ENCODE measurements at regions not wholly inside any gene's neighbourhood (a gene's known extent, or its start where the extent isn't known, plus 50 kb on each side); places are given as distances from the start of the nearest gene placed in this dataset.
A peak's percentile ranks its signal among the peaks of the same experiment; 100 is the strongest.
"Not testable (repeated sequence)": the region's sequence is repeated elsewhere in the genome, so short reads cannot be mapped to it uniquely, and the experiment has no call there.

DNA sequence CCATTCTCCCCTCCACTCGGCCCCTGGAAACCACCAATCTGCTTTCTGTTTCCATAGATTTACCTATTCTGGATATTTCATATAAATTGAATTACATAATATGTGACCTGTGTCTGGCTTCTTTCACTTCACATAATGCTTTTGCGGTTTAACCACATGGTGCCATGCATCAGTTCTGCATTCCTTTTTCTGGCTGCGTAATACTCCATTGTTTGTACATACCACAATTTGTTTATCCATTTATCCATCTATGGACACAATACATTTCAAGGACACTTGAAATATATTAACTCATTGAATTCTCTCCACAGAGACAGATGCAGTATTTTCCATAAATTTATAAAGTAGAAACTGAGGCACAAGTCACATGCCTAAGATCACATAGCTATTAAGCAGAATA is 110.3 kb upstream of the ETV6 start:
- no peak for DNase-seq (ENCODE audit: low read depth)

DNA sequence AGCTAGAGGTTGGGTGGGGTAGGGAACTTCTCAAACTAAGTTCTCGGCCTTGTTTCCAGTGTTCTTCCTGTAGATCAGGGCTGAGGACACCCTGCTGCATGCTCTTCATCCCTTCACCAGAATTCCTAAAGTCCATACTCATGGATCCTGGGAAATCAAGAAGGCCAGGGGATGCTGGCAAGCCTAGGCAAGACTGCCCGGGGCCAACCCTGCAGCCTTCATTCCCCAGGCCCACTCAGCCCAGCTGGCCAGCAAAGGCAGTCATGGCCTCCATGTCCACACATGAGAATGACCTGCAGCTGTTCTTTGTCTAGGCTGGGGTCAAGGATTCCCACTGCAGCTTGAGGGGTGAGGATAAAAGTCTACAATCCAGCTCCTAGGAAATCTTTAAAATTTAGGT is 109.3 kb upstream of the ETV6 start:
- DNase-seq (ENCODE audit: low read depth), result no peak

DNA sequence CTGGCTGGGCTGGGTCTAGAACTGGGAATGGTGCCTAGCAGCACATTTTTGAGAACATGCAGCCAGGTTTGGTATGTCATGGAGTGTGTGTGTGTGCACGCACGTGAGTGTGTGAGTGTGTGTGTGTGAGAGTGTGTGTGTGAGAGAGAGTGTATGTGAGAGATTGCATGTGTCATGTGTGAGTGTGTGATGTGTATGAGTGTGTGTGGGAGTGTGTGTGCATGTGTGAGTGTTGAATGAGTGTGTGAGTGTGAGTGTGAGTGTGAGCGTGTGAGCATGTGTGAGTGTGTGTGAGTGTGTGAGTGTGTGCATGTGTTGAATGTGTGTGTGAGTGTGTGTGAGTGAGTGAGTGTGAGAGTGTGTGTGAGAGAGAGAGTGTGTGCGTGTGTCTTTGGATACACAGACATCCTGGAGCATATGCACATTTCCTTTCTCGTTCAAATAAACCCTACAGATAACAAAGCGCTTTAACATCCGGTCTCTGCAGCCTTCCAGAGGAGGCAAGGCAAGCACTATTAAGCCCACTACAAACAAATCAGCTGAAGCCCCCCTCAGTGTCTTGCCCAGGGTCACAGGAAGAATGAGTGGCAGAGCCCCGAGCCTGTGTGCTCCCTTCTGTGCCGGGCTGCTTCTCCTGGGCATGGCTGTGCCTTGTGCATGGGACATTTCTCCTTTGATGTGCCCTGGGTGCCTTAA is 108.7 kb upstream of the ETV6 start:
- no peak for DNase-seq (ENCODE audit: low read depth)

DNA sequence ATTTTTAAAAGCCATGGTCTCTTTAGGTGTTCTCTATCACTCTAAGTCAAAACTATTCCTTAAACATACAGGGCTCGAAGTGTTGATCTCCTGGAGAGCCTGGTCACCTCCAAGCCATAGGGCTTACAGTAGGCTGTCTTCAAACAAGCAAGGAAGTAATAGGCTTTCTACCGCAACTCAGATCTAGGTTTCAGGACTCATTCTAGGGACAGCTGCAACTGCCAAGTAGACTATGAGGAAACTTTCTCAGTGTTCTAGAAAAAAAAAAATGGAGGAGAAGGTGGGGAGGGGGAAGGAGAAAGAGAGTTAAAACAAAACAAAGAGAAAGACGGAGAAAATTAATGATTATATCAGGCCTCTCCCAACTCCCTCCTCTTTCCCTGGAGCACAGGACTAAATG is 106.9 kb upstream of the ETV6 start:
- DNase-seq (ENCODE audit: low read depth), result no peak

DNA sequence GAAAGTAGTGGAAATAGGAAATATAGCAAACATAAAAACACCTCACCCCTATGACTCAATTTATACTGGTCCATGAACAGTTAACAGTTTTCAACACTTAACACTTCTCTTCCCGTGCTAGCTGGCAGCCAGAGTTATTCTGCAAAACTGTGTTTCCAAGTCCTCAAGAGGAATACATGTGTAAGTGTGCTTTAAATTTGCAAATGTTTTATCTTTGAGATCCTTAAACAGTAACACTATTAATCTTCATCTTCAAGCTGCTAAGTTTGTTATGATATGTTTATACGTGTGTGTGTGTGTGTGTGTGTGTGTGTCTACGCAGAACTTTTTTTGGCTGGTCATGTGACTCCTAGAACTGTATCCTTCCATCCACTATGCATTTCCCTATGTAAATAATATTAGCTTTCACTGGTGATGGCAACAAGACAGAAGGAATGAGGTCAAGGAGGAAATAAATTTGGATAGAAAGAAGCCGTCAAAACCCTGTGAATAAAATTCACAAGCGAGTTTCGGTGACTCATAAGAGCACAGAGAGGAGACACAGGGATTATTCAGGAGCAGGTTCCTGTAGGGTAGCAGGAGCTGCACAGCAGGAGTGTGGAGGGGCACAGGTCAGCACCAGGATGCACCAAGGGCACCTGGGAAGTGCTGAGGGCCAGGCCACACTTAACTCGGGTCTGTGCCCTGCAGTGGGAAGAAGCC is 105.9 kb upstream of the ETV6 start:
- no peak for DNase-seq (ENCODE audit: low read depth)

DNA sequence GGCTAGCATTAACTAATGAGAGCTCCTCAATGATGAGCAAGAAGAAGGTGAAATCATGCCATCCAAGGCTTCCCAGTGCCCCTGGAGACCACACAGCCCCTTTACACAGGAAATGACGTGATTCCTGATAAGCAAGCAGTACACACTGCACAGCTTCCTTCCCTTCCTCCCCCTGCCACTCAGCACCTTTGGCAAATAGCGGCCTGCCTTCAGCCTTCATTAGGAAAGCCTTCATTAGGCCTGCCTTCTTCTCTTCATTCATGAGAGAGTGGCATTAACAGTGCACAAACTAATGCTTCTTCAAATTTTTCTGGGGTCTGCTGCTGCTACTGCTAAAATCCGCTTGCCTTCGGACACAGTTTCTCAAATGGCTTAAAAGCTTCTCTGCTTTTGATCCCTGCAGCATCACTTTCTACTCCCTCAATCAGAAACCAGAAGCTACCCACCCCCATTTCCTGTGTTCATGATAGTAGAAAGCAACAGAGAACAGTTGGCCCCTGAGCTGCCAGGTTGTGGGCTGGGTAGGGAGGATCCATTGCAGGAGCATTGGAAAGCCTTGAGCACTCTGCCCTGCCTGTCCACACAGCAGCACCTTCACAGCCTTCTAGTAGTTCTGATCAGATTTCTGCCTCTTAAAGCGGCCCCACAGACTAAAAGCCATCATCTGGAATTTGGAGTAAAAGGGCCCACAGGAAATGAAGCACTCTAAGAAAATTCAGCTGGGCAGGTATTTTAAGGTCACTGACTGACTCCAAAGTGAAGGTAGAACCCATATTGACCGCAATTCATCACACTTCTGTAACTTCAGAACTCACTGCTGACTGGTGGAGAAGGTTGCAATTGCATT is 103.8 kb upstream of the ETV6 start:
- no peak for DNase-seq (ENCODE audit: low read depth)

DNA sequence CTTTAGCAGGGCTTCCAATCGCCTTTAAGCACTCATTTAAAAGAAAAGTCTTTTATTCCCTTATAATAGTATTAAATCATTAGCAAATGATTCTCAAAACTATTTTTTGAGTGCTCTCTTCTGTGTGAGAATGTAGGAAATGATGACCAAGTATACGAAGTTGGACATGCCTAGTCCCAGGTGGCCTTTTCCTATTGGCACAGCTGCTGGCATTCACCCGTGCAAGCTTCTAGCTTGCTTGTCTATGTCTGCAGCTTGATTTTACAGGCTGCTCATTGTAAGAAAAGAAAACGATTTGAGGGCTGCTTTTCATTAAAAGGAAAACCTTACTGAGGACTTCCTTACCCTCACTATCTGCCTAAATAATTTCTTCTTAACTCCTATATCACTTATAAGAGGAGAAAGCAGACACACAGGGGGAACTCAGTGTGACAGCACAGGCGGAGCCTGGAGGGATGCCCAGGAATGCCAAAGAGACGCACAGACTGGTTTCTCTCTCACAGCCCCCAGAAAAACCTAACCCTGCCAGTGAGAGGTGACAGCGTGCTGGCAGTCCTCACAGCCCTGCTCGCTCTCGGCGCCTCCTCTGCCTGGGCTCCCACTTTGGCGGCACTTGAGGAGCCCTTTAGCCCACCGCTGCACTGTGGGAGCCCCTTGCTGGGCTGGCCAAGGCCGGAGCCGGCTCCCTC is 102.7 kb upstream of the ETV6 start:
- not testable (repeated sequence) for DNase-seq (ENCODE audit: low read depth)

DNA sequence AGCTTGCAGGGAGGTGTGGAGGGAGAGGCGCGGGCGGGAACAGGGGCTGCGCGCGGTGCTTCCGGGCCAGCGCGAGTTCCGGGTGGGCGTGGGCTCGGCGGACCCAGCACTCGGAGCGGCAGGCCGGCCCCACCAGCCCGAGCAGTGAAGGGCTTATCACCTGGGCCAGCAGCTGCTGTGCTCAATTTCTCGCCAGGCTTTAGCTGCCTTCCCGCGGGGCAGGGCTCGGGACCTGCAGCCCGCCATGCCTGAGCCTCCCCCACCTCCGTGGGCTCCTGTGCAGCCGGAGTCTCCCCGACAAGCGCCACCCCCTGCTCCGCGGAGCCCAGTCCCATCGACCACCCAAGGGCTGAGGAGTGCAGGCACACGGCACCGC is 102.2 kb upstream of the ETV6 start:
- DNase-seq (ENCODE audit: low read depth), result not testable (repeated sequence)

DNA sequence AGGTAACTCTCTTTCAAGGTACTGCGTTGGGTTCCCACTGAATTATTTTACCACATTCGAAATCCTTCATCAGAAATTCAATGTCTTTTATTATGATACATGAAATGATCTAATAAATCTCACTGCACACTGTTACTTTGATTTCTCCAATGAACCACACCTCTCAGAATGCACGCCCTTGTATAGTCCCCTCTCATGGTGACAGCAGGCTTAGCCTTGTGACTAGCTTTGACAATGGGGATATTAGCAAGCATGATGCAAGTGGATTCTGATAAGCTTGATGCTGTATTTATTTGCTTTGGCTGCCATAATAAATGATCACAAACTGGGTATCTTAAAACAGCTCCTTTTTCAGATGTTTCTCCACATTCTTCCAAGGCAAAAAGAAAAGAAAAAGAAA is 100.4 kb upstream of the ETV6 start:
- no peak for DNase-seq (ENCODE audit: low read depth)

DNA sequence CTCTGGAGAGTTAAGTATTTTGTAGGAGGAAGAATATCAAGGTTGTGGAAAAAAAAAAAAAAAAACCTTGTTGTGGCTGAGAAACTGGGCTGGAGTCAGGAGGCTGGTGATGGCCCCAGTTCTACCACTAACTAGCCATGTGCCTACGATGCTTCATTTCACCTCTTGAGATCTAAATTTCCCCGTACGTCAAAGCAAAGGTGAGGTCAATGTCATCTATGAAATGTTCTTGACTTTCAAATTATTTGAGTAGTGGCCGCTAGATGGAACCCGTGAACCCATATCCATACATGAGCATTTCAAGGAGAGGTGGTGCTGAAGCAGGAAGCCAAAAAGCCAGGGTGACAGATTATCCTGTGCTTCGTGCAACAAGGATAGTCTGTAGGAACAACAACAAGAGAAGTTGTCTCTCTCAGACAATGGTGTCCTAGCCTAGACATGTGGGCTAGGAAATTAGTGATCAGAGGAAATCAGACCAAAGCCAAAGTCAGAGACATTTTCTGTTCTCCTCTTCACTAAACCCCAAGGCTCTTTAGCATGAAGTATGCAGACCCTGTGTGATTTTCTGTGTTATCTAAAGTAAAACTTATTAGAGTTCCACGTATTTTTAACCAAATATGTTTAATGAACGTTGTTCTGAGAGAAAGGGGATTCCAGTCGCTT is 95.5 kb upstream of the ETV6 start:
- peak; percentile 55 for DNase-seq (ENCODE audit: low read depth)

DNA sequence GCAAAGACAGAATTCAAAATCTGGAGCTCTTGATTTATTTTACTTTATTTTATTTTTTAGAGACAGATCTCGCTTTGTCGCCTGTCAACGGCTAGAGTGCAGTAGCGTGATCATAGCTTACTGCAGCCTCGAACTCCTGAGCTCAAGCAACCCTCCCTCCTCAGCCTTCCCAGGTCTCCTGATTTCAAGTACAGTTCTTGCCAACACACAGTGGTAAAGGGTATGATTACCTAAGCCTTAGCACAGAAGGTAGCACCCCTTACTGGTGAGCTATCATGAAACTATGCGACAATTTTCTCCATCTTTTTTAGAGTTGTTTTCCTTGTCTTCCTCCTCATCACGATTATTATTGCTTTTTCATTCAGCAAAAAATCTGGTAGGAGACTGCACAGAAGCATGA is 94.3 kb upstream of the ETV6 start:
- no peak for DNase-seq (ENCODE audit: low read depth)

DNA sequence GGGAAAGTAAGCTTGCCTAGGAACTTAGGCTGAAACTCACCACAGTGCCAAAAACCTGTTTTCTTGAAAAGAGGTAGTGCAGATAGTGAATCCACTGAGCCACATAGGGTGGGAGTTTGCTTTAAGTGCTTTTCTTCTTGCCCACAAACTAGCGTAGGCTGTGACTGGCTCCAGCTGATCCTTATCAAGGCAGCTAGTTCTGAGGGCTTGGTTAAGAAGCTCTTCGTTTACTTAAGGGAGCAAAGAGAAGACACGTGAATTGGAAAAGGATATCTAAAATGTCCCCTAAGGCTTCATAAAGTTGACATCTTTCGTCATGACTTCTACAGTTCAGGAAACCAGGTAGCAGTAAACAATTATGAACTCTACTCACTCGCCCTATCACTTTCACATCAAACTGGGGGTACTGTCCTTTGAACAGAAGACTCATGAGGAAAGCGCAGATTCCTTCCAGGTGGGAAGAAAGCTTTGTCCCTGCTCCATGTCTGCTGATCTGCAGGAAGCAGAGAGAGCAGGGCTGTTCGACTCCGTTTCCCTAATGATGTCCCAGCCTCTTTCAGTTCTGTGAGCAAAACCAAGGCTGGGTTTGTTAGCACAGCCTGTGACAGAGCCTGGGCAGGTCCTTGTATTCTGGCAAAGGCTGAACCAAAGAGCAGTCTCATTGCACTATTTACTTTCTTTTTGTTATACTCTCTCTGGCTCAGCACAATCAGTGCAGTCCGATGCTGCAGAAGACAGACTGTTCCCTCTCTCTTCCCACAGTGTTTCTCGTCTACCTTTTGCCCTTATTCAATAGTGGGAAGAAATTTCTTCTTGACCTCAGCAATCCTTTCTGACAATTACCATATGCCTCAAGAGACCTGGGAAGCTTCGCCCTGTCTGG is 93.5 kb upstream of the ETV6 start:
- DNase-seq (ENCODE audit: low read depth), result peak; percentile 26

DNA sequence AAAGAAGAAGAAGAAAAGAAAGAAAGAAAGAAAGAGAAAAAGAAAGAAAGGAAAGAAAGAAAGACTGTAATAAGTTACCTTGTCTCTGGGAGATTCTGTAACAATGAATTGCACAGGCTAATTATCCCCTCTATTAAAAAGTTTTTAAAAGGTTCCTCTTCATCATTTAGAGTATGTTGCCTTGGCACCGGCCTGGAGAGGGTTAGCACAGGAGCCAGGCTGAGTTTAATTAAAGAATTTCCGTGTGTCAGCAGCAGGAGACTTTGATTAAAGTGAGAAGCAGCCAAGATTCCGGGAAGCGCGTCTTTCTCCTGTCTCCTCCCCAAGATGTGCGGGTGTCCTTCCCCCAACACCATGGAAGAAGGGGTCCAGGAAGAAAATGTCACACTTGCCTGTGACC is 92.8 kb upstream of the ETV6 start:
- no peak for DNase-seq (ENCODE audit: low read depth)

DNA sequence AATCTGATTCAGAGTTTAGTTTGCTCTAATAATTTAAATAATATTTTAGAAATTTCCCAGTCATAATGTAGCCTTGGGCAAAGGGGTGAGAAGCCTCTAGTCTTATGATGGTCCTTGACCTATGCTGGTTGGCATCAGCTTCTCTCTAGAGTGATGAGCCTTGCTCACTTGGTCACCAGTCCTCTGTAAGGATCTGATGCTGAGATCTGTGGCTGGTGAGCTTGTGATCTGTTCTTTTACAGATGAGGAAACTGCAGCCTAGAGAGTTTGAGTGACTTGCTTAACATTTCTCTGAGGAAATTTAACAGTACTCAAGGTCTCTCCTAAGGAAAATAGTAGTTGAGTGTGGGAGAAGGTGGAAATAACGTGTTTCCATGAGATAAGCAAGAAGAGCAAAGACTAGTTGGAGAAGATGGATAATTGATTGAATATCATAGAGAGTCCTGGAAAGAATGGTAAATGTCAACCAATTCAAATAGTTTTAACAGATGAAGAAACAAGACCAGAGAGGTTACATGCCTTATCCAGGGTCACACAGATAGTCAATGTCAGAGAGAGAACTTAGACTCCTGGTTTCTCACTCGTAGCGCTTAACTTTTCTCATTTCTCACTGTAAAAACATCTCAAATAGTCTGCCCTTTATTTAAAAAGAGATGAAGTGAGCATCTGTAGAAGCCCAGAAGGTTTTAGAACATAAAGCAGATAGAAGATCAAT is 89.7 kb upstream of the ETV6 start:
- DNase-seq (ENCODE audit: low read depth), result no peak

DNA sequence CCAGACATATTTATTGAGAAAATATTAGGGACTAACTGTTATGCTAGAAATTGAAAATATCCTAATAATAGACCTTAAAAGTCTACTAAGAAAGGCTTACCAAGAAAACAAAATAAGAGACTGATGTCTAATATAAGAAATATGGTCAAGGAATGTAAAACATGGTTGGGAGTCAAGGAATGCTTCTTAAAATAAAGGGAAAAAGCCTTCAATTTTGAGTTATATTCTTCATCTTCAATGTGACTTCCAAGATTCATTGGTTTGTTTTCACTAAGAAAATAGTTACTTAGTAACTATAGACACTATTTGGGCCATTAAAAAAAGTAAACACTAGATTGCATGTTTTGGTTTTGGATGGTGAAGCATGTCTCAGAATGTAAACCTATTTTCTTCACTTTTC is 88.1 kb upstream of the ETV6 start:
- DNase-seq (ENCODE audit: low read depth), result no peak

DNA sequence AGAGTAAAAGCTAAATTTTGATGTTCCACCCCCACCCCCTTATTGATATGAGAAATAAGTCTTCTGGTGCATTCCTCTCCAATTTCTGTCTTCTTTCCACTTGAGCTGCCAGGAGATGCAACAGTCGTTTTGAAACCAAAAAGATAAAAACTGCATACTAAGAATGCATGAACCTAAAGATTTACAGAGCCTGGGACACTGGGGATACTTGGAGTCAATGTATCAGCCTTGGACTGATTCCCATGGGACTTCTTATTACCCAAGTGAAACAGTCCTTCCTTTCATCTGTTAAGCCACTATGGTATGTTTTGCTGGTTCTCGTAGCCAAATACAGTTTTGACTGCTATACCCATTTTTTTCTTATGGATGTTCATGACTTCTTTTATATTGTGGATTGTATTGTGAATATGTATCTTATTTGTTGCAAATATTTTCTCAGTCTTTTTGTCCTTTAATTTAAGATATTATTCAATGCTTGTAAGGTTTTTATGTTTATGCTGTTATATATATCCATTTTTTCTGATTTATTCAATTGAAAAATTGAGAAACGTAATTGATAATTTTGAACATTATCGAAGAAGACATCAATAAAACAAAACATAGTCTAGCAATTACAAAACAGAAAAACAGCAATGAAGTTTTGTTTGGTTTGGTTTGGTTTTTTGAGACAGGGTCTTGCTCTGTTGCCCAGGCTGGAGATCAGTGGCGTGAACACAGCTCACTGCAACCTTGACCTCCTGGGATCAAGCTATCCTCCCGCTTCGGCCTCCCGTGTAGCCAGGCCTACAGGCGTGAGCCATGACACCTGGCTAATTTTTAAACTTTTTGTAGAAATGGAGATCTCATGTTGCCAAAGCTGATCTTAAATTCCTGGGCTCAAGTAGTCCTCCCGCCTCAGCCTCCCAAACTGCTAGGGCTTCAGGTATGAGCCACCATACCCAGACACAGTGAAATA is 85.4 kb upstream of the ETV6 start:
- DNase-seq (ENCODE audit: low read depth), result no peak

DNA sequence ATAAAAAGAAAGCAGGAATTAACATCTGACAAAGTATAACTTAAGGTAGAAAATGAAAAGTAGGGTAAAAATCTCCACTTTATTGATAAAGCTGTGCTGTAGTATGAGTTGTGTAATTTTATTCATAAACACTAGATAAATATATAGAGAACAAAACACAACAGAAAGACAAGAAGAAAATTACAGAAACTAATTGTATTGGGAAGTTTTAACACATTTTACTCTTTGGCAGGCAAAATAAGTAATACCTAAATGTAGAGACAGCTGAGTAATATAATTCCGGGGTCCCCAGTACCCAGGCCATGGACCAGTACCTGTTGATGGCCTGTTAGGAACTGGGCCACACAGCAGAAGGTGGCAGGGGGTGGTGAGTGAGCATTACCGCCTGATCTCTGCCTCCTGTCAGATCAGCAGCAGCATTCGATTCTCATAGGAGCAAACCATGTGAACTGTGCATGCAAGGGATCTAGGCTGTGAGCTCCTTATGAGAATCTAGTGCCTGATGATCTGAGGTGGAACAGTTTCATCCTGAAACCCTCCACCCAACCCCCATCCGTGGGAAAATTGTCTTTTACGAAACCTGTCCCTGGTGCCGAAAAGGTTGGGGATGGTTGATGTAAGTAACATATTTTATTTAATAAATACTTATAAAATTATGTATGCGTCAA is 84.4 kb upstream of the ETV6 start:
- no peak for DNase-seq (ENCODE audit: low read depth)

DNA sequence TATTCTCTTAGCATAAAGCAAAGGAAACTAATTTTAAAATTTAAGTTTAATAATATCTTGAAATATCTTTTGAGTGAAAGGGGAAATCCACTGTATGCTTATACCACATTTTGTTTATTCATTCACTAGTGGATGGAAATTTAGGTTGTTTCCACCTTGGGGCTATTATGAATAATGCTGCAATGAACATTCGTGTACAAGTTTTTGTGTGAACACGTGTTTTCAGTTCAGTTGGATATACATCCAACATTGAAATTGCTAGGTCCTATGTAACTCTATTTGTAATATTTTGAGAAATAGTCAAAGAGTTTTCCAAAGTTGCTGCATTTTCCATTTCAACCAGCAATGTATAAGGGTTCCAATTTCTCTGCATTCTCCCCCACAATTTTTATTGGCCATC is 83.7 kb upstream of the ETV6 start:
- no peak for DNase-seq (ENCODE audit: low read depth)
